ENCODE measurements at regions not wholly inside any gene's neighbourhood (a gene's known extent, or its start where the extent isn't known, plus 50 kb on each side); places are given as distances from the start of the nearest gene placed in this dataset.

DNA sequence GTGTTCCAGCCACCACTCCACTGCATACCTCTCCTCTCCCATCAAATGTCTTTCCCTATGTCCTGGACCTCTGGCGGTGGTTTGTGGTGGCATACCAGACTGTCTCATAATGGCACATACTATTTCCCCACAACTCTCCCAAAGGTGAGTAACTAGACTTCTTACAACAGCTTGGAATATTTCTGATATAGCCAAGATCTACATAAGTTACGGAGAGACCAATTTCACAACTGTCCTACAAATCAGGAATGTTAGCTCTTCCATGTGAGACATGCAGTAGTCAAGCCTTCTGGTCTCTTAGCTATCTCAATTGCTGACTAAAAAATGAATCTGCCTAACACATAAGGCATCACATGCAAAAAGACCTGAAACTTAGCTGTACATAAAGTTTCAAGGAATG lies 588.9 kb downstream of the RNF144B start:
- DNase-seq = no peak

DNA sequence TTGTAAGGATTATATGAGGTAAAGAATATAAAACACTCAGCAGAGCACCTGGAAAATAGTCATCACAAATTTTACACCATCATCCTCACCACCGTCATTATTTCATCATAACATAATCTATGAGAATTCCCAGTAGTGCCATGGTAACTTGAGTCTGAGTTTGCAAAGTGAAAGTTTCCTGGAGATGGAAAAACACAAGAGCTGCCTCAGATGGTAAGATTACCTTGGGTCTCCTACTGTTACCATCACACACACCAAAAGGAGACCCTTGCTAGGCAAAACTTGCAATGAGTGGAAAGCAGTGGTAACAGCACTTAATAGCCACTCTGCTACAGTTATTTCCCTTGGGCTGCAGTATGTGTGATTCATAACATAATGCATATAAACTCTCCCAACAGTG lies 589.8 kb downstream of the RNF144B start:
- DNase-seq = no peak

DNA sequence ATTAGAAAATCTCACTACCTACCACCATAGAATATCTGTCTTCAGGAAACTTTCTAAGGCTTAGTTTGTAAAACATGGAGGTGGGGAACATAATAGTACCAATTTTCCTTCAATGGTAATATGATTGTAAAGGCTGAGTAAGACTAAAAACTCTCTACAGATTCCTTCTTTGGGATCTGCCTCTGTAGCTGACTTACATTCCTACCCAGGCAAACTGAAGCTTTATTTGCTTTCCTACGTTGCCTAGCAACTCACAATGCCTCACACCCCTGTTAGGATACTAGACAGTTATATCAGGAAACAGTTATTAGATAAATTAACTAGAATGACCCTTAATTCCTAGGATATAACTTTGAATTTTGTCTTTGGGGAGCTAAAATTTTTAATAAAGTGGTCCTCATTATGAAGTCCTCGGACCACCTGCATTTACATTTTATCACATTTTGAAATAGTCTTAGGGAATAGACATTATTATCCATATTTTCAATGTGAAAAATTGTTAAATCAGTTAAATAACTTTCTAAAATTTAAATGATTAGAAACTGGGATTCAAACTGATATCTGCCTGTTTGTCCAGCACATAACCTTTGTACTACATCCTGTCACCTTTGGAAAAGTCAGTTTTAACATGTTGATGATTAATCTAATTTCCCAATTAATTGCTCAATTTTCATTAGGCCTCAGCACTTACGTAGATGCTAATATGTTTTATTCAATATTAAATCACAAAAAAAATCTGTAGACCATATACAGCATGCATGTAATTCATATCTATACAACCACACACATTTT lies 591.4 kb downstream of the RNF144B start:
- DNase-seq = no peak

DNA sequence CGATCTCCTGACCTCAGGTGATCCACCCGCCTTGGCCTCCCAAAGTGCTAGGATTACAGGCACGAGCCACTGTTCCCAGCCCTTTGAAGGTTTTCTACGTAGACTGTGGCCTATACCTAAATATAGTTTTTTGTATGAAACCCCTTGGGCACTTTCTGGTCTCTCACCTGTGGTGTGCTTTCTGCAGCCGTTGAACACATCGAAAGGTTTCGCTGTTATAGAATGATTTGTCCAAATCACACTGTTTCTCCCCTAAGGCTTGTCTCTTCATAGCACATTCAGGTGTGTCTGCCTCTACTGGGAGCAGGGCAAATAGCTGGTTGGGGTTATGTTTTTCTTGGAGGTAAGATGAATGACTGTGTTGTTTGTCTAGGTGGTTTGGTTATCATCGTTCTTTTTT lies 597.9 kb downstream of the RNF144B start:
- no peak for DNase-seq

DNA sequence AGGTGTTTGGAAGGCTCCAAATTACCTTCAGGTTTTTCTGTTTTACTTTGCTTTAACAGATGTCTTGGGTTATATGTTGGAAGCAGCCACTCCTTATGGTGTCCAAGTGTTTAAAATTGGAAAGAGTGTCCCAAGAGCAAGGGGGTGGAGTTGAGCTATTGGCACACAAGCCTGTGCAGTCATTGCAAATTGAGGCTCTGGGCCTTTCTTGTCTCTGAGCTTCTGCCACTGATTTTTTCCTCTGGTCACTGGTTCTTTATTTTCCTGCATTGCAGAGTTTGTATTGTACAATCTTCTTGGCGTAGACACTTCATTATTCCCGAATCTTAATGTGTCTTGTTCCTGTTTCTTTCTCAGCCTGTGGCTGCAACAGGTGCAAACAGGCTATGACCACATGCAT lies 598.8 kb downstream of the RNF144B start:
- DNase-seq = no peak

DNA sequence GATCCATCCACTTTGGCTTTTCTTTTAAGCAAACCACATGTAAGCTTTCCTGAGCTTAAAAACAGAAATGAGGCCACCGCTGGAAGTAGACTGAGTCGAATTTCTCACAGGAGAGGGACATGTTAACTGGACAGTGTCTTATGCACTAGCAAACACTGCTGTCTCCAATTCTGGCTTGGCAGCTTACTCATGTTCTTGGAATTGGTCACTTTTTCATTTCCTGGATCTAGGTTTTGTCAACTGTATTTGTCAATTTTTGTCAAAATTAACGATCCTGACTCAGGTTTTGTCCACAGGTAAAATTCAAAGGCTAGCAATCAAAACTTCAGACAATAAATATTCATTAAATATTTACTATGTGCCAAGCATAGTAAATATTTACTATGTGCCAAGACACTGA lies 601.5 kb downstream of the RNF144B start:
- no peak for DNase-seq

DNA sequence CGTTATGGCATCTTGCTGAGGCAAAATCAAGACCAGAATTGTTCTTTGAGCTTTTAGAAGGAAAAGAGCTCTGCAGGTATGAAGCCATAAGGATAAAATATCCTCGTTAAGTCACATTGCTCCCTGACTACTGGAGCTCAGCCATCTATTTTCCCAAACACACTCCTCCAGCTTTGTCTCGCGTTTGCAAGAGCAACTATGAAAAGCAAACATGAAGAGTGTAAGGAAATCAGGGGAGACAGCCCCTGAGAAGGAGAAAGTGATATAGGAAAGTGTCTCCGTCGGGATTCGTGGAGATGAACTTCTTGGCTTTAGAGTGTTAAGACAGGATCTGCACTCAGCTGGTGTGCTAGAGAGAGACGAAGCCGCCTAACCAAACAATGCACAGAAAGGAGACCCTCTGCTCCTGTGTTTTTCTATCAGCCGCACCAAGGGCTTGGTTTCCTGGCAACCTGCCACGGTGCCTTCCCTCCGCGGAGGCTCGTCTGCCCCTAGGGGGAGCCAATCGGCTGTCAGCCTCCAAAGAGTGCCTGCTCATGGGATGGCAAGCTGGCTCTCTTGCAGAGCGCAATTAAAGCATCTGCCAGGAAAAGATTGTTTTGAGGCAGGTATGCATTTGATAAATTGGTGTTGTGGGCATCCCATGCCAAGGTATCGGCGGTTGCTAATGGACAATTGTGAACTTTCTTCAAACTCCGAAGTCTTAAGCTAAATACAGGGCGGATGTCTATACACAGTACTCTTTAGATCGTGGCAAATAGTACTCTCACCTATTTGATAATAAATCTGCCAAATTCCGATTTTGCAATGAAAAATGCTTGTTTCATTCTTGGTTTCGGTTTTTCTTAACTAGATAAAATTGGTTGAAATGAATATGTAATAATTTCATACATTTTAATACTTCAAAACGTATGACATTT lies 603.2 kb downstream of the RNF144B start:
- DNase-seq = no peak

DNA sequence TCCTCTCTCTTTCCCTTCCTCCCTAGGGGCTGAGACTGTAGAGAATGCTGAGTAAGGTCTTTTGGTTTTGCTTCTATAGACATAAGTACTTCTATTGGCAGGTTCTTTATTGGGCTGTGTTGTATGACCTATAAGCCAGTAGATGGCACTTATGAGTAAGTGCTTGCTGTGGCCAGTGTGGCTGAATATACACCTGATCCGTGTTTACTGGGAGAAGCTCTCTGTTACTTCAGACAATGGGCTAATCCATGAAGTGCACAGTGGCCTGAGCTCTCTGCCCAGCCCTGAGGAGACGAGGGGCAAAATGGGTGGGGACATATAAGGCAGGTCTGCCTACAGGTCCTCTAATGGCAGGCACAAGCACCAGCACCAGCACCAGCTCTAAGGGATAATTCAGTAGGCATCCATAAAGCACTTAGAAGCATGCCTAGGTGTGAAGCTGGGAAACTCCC lies 610.3 kb downstream of the RNF144B start:
- no peak for DNase-seq

DNA sequence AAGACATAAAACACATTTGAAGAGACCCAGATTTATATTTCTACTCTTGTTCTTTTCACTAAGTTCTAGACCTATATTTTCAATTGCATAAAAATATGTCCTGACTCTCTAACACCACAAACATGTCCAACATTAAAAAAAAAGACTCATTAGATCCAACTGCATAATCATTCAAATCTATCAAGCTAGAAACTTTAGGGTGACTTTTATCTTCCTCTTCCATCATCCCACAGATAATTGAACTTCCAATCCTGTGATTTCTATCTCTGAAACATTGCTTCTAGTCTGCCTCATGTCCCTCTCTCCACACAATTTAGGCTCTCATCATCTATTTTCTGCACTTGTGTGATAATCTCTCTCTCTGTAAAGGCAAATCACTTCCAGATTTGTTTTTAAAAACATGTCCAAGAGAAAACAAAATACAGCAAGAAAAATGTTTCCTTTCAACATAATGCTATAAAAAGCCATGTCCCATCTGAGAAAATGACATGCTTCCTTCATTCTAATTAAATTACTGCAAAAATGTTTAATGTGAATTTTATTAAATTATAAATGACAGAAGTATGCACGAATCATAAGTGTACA lies 615.9 kb downstream of the RNF144B start:
- DNase-seq = no peak

DNA sequence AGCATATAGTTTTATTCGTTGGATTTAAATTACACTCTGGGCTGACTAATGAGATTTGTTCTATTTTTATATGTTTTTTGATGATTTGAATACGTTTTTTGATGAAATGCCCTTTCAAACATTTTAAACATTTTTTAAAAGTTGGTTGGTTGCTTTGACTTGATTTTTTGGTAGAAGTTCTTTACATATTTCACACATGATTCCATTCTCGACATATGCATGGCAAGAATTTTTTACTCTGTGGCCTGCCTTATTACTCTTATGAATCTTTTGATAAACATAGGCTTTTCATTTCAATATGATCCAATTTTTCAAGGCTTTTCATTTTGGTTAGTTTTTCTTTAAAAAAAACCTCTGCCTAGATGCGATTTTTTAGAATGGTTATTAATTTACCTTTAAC lies 617.0 kb downstream of the RNF144B start:
- DNase-seq = no peak

DNA sequence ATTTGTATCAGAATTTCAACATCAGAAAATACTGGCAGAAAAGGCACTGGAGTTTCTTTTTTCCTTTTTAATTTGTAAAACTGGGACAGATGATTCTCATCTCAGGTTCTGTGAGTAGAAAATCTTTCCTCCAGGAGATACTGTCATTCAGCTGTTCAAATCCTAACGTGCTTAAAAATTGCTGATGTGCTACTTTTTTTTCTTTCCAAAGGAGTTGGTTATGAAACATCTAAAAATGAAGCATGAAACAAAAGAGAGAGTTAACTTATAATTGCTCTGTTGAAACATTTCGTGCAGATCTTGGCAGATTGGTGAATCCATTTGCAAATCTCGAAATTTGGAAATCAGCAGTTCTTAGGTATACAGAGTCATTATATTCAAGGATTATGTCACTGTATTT lies 622.6 kb downstream of the RNF144B start:
- no peak for DNase-seq

DNA sequence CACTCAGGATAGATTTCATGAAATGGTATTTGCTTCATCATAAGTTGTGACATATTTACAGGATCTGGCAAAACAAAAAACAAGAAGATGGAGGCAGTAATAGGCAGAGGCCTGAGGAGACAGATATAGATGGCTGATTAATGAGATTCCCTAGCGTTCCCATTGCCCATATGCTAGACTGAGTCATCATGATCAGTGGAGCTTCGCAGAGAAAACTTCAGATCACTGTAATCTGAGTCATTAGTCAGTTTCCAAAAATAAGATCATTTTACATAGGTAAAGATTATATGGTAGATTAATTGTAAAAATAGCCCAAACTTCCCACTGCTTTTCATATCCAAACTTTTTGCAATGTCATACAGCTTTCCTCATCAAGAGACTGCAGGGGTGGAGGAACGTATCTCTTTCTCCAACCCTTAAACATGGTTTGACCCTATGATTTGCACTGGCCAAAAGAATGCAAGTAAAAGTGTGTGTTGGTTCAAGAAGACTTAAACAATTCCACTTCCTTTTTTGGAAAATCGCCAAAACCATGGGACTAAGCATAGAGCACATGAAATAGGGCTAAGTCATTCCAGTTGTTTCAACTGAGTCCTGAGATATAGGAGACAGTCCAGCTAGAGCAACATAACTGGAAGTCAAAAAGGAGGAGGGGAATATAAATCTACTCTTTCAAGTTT lies 626.0 kb downstream of the RNF144B start:
- DNase-seq = no peak

DNA sequence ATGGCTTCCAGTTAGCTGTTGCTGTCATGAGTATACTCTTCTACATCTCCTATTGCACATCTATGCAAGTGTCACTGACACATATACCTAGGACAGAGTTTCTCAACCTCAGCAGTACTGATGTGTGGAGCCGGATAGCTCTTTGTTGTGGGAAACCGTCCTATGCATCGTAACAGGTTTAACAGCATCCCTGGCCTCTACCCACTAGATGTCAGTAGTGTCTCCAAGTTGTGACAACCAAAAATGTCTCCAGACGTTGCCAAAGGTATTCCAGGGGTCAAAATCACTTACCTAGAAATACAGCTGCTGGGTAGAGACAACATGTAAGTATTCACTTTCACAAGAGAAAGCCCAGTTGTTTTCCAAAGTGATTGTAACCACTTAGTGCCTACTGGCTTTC lies 637.6 kb downstream of the RNF144B start:
- no peak for DNase-seq

DNA sequence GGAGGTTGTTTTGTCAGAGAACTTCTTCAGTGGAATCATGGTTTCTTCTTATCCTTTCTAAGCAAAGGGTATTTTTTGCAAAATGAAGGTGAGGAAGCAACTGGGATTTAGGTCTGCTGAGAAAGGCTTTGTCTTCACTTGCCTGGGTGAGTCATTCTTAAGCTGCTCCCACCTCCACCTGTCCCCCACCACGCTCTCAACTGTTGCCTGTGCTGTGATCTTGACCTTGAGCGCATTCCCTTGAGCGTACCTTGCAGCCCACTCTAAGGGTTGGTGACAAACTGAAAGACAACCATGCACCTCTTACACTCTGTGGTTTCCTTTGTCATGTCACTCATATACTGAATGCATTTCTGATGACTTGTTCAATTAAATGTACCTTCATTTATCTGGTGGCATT lies 641.1 kb downstream of the RNF144B start:
- no peak for DNase-seq

DNA sequence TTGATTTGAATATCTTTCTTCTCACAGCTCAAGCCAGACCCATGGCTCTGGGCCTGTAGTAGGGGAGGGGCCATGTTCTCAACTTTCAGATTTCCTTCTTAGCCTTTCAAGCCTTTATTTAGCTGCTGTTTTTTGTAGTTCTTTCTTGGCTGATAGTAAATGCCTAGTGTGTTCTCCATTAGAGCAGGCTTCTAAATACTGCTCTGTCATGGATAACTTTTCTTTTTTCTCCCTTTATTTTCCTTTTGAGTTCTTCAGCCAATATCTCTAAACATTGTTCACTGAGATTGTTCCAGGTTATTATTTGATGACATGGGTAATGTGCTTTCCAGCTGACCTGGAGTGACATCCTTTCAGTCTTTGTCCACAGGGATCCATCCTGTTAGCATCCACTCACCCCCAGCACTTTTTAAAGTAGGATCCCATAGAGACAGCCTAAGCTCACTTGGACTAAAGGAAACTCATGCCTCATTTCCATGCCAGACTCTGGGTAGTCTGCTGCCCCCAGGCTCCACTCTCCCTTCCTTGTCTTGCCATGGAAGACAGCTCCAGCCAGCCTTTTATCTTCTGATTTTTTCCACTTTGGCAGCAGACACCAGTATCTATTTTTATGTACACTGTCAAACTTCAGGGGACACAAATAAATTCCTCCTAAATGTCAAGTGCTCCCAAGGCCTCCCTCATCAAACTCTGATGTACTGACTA lies 645.6 kb downstream of the RNF144B start:
- no peak for DNase-seq

DNA sequence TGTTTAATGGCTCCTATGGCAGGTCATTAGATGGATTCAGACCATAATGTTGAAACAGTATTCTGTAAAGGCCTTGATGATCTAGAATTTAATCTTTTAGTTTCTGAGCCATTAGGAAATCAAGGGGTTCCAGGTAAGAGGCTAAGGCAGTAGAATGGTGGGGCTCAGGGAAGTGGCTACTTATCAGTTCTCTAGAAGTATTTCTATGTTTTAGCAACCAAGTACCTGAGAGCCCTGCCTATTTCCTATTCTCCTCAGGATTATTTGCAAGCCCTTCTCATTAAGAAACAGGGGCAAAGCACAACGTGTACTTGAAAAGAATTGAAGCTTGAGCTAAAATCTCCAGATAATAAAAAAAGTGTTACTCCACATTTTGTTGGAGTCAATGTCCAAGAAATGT lies 646.5 kb downstream of the RNF144B start:
- DNase-seq = no peak

DNA sequence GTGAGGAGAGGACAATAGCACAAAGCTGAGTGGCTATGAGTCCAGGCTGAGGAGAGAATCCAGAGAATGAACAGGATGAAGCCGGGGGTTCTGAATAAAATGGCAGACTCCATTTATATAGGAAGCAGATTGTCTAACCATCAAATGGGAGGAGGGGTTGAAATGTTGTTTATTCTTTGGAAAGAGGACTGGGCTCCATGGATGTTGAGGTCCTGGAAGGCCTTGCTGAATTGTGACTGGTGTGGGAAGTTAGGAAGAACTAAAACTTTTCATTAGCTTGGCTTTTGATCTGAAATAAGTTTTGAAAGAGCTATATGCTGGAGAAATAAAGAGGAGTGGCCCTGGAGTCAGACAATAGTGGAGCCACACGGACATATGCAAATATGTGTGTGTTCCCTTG lies 647.8 kb downstream of the RNF144B start:
- DNase-seq = no peak

DNA sequence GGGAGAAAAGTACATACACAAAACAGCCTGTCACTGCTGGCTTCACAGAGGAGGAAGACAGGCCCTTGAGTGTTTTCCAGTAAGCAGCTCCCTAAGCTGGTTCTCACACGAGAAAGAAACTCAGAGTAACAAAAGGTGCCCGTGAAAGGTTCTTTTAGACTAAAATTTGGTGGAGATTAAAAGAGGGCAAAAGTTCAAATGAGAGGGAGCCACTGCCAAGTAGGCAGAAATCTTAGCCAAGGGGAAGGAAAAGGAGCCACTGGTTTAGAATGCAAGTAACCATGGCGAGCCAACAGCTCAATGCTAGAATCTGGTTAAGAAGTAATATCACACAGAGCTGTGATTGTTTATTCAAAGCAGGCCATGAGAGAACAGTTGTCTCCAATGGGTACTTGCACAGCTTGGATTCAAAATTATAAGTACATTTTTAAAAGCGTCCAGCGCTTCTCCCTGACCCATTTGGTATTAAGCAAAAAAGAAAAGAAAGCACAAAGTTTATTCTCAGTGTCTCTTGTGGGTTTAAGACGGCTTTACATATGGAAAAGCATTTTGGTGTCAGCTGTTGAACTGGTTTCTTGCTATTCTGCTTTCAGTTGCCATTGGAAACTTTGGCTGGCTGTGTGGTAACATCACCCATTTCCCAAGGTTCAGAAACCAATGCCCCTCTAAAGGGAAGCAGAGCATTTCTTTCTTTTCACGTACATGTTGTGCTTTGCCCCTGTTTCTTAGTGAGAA lies 648.5 kb downstream of the RNF144B start:
- DNase-seq = no peak

DNA sequence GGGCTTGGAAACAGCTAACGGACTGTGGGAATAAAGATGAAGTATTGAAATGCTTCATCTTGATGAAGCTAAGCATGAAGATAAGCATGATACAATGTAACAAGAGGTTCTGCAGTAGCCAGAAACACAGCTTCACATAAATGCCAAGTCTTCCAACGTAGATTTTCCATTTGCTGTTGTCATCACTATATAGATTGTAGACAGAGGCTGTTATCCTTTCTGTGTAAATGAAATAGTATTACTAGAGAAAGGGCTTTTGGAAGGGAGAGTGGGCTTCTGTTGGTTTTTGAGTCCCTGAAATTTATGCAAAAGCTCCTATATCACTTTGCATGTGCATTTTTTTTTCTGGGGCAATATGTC lies 649.0 kb downstream of the RNF144B start:
- DNase-seq = no peak

DNA sequence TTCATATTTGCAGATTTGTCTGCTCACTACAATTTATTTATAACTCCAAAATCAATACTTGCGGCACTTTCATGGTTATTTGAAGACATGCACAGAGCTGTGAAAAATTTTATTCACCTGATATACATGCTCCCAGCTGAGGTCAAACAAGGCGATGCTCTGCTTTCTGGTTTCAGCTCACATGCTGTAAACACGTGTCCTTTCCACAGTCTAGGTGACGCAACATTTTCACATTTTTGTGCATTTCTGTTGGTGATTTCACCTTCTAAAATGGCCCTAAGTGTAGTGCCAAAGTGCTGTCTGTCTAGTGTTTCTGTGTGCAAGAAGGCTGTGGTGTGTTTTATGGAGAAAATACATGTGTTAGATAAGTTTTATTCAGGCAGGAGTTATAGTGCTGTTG lies 650.5 kb downstream of the RNF144B start:
- DNase-seq = no peak

DNA sequence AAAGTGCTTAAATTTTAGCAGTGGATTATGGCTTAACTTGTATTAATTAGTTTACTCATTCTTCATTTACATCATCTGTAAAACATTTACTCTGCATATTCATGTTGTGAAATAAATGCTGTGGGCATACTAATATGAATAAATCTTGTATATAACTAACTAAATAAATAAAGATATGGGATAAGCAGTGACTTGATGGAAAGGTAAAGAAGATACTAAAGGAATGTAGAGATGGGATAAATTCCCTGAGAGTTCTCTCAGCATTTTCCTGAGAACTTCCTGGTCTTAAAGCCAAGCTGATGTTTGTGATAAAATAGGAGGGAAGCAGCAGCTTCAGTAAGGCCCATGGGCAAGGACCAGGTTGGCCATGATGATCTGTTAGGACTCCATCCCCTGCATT lies 652.1 kb downstream of the RNF144B start:
- DNase-seq = no peak

DNA sequence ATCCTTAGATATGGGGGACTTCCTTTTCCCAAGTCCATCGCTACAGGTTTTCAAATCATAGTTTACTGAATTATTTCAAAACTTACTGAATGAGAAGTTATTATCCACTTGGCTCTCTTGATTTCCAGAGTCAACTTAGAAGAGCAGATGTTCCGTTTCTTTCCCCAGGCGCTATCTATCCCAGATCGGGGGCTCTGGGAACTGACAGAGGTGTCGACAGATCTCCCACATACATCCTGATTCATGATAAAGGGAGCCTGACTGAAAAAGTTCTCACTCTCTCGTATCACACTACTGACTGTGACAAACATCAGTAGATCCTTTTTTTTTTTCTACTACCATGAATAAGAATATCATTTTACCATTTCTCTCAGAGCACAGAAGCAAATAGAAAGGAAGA lies 654.8 kb downstream of the RNF144B start:
- no peak for DNase-seq
